Central memory CD8-positive, alpha-beta T cell (primary cell): ENCODE measurements at regions not wholly inside any gene's neighbourhood (a gene's known extent, or its start where the extent isn't known, plus 50 kb on each side); places are given as distances from the start of the nearest gene placed in this dataset.

Experiments
- ATAC-seq: fragments of 150-1000 bp; cut with Tn5 transposase; replicated peaks from 2 replicates; pipeline ENCODE4 v1.10.0; 2022; ENCODE audit warnings: mild to moderate bottlenecking, moderate FRiP score, moderate number of reproducible peaks; ENCODE audit not compliant: poor library complexity, severe bottlenecking; ENCODE audit errors: extremely low read depth
- DNase-seq, 2 donors: peaks; one replicate each; pipeline ENCODE4 v3.0.0; 2021; ENCODE audit warnings: low spot score in 2 of 2
- H3K27ac Mint-ChIP-seq: one replicate; pipeline ENCODE4 v1.8.0; 2022; ENCODE audit warnings: low read depth, mild to moderate bottlenecking, moderate library complexity, mixed read lengths
- H3K27me3 Mint-ChIP-seq: one replicate; pipeline ENCODE4 v1.8.0; 2022; ENCODE audit warnings: mixed read lengths
- H3K36me3 Mint-ChIP-seq: one replicate; pipeline ENCODE4 v1.8.0; 2022; ENCODE audit warnings: mild to moderate bottlenecking, moderate library complexity, mixed read lengths; ENCODE audit not compliant: insufficient read depth
- H3K4me1 Mint-ChIP-seq: one replicate; pipeline ENCODE4 v1.8.0; 2022; ENCODE audit warnings: mixed read lengths
- H3K4me3 Mint-ChIP-seq: one replicate; pipeline ENCODE4 v1.8.0; 2022; ENCODE audit warnings: mild to moderate bottlenecking, moderate library complexity, mixed read lengths
- H3K9me3 Mint-ChIP-seq: one replicate; pipeline ENCODE4 v1.8.0; 2022; ENCODE audit warnings: mixed read lengths

- H3K9me3 Mint-ChIP-seq, result no peaks in the 10 kb centered on the region
- H3K36me3 Mint-ChIP-seq, result peaks cover 5% of the 10 kb centered on the region
- no peaks in the 10 kb centered on the region for H3K4me1 Mint-ChIP-seq
- H3K4me3 Mint-ChIP-seq, result no peak overlapping the region
- ATAC-seq (no peak), DNase-seq (no peak)
- H3K27me3 Mint-ChIP-seq, result no peaks in the 10 kb centered on the region
- H3K27ac Mint-ChIP-seq, result no peak overlapping the region
Measured at GRCh38 chr5:128019391-128019790, 64.2 kb upstream of the SLC12A2 start.

- DNase-seq (no peak), ATAC-seq (no peak)
- peaks cover 5% of the 10 kb centered on the region for H3K36me3 Mint-ChIP-seq
- H3K4me1 Mint-ChIP-seq, result no peaks in the 10 kb centered on the region
- H3K4me3 Mint-ChIP-seq, result no peak overlapping the region
- H3K9me3 Mint-ChIP-seq, result no peaks in the 10 kb centered on the region
- no peaks in the 10 kb centered on the region for H3K27me3 Mint-ChIP-seq
- no peak overlapping the region for H3K27ac Mint-ChIP-seq
Measured at GRCh38 chr5:128020012-128020411, 63.6 kb upstream of the SLC12A2 start.

GRCh38 chr5:128021411-128021810 is 62.2 kb upstream of the SLC12A2 start:
- H3K27ac Mint-ChIP-seq, result no peak overlapping the region

More at GRCh38 chr5:128021411-128021810, 62.2 kb upstream of the SLC12A2 start:
- Mint-ChIP-seq H3K4me1 (no peaks in the 10 kb centered on the region), H3K4me3 (no peak overlapping the region), H3K27me3 (no peaks in the 10 kb centered on the region), H3K9me3 (no peaks in the 10 kb centered on the region), H3K36me3 (peaks cover 5% of the 10 kb centered on the region)
- DNase-seq (no peak), ATAC-seq (no peak)
